Spleen (tissue), 11 donors: ENCODE measurements at regions not wholly inside any gene's neighbourhood (a gene's known extent, or its start where the extent isn't known, plus 50 kb on each side); places are given as distances from the start of the nearest gene placed in this dataset.

Source experiments
- DNase-seq: peaks from one replicate; pipeline ENCODE4 v3.0.0-alpha.2; 2020
- H3K27ac ChIP-seq, 8 donors: fragments of 200-600 bp; sonication (generic) in 7 of 8; 1 replicate in 4 of 8; 2 replicates in 4 of 8; pipeline versions ENCODE4 v1.5.0 to v1.8.0; 2016 to 2021; ENCODE audit warnings: inconsistent platforms in 4 of 8, mild to moderate bottlenecking in 4 of 8, moderate library complexity in 1 of 8
- H3K27me3 ChIP-seq, 7 donors: fragments of 200-600 bp; sonication (generic) in 6 of 7; replicated peaks in 1 of 7; 1 replicate in 4 of 7; 2 replicates in 3 of 7; pipeline versions ENCODE4 v1.5.0 to v1.8.0; 2016 to 2021; ENCODE audit warnings: inconsistent platforms in 3 of 7, mild to moderate bottlenecking in 1 of 7
- H3K36me3 ChIP-seq, 6 donors: fragments of 200-600 bp; sonication (generic) in 5 of 6; 1 replicate in 4 of 6; 2 replicates in 2 of 6; pipeline versions ENCODE4 v1.5.0 to v1.8.0; 2016 to 2021; ENCODE audit warnings: inconsistent platforms in 2 of 6
- H3K4me1 ChIP-seq, 6 donors: fragments of 200-600 bp; sonication (generic) in 5 of 6; 1 replicate in 3 of 6; 2 replicates in 3 of 6; pipeline versions ENCODE4 v1.5.0 to v1.8.0; 2016 to 2021; ENCODE audit warnings: inconsistent platforms in 3 of 6
- H3K4me3 ChIP-seq, 8 donors: fragments of 200-600 bp; sonication (generic) in 7 of 8; 1 replicate in 4 of 8; 2 replicates in 4 of 8; pipeline versions ENCODE4 v1.5.0 to v1.8.0; 2016 to 2021; ENCODE audit warnings: inconsistent platforms in 4 of 8, mild to moderate bottlenecking in 4 of 8, moderate library complexity in 2 of 8
- H3K9me3 ChIP-seq, 8 donors: fragments of 200-600 bp; sonication (generic) in 7 of 8; 1 replicate in 4 of 8; 2 replicates in 4 of 8; pipeline versions ENCODE4 v1.5.0 to v1.8.0; 2016 to 2021; ENCODE audit warnings: inconsistent platforms in 4 of 8
- CTCF ChIP-seq, 11 experiments: fragments of 200-600 bp in 7 of 11; fragments of 450-650 bp in 4 of 11; sonication (generic) in 4 of 11; IDR thresholded peaks in 8 of 11; conservative IDR thresholded peaks in 3 of 11; 1 replicate in 7 of 11; 2 replicates in 4 of 11; pipeline versions ENCODE4 v1.4.0 to v1.8.0; 2016 to 2021; ENCODE audit warnings: antibody characterized with exemption in 11 of 11, inconsistent platforms in 4 of 11, mild to moderate bottlenecking in 1 of 11
- POLR2A ChIP-seq, 3 donors: fragments of 450-650 bp; IDR thresholded peaks; one replicate each; pipeline ENCODE4 v1.5.1; 2017; ENCODE audit warnings: antibody characterized with exemption in 3 of 3, mild to moderate bottlenecking in 1 of 3
- POLR2AphosphoS5 ChIP-seq, 3 donors: sonication (generic); formaldehyde crosslinking; IDR thresholded peaks; one replicate each; pipeline ENCODE4 v1.5.1; 2017; ENCODE audit warnings: antibody characterized with exemption in 3 of 3
- WGBS, 5 donors: extraction: QIAGEN DNeasy Blood & Tissue Kit in 3 of 5; methylation state at CpG; one replicate each; pipeline versions ENCODE4 v1.1.5 to v1.1.7; 2013 to 2018; 5-methylcytosine and 5-hydroxymethylcytosine counted together
- intact Hi-C: fragments of 100-400 bp; cut with DNase I; formaldehyde crosslinking; loops from one replicate; pipeline ENCODE4 v1.15.0; 2023; ENCODE audit warnings: low total_unique reads
- donor health status: healthy with polysubstance abuse.
- donor health status: DM: no; HTN: no; CAD: no; lungs with moderate emphysema.
- donor health status: DM: no; HTN: no; CAD: no.
- donor health status: Bipolar disorder and iron deficiency.
- donor health status: healthy.
- donor health status: DM: no; HTN: no; CAD: no.
- donor health status: DM: yes; HTN: yes; CAD: no.

- H3K4me1 ChIP-seq: no peaks in the 10 kb centered on the region
- 66 to 84% (median 77%) methylated on average over 4 of the region's 4 CpGs for WGBS, 5 donors
- TF ChIP-seq POLR2A (IDR thresholded peaks at IDR 0.05): no peak
- TF ChIP-seq CTCF (IDR thresholded peaks at IDR 0.05 in 8 of 11, conservative IDR thresholded peaks at IDR 0.05 in 3 of 11): no peak
- H3K4me3 ChIP-seq: no peak overlapping the region
- no peak overlapping the region for H3K27ac ChIP-seq
- H3K9me3 ChIP-seq: no peaks in the 10 kb centered on the region
- H3K36me3 ChIP-seq: no peaks in the 10 kb centered on the region
- H3K27me3 ChIP-seq: no peaks in the 10 kb centered on the region
- DNase-seq: no peak
- intact Hi-C loops: no loop called here
Measured at GRCh38 chr3:110612045-110612444, 459.6 kb upstream of the NECTIN3 start.

GRCh38 chr3:110614186-110614585 is 457.4 kb upstream of the NECTIN3 start:
- no peaks in the 10 kb centered on the region for H3K4me1 ChIP-seq
- no peak for DNase-seq
- intact Hi-C loops: no loop called here
- no peak for TF ChIP-seq POLR2A (IDR thresholded peaks at IDR 0.05)
- H3K4me3 ChIP-seq: no peak overlapping the region
- H3K27ac ChIP-seq: no peak overlapping the region
- no peaks in the 10 kb centered on the region for H3K36me3 ChIP-seq
- H3K9me3 ChIP-seq: no peaks in the 10 kb centered on the region
- WGBS, 5 donors: 70 to 81% (median 74%) methylated on average over 2 of the region's 2 CpGs
- H3K27me3 ChIP-seq: no peaks in the 10 kb centered on the region

GRCh38 chr3:110615454-110615853 is 456.2 kb upstream of the NECTIN3 start:
- no peak overlapping the region for H3K27ac ChIP-seq
- no peaks in the 10 kb centered on the region for H3K27me3 ChIP-seq
- no peak overlapping the region for H3K4me3 ChIP-seq
- no peaks in the 10 kb centered on the region for H3K4me1 ChIP-seq
- no peak for DNase-seq
- no peaks in the 10 kb centered on the region for H3K36me3 ChIP-seq
- no peak for TF ChIP-seq CTCF (IDR thresholded peaks at IDR 0.05 in 8 of 11, conservative IDR thresholded peaks at IDR 0.05 in 3 of 11)
- TF ChIP-seq POLR2AphosphoS5 (IDR thresholded peaks at IDR 0.05): no peak
- no peak for TF ChIP-seq POLR2A (IDR thresholded peaks at IDR 0.05)
- no peaks in the 10 kb centered on the region for H3K9me3 ChIP-seq
- 77 to 93% (median 86%) methylated on average over 1 of the region's 1 CpG for WGBS, 5 donors
- intact Hi-C loops: no loop called here

GRCh38 chr3:110618512-110619226 is 452.9 kb upstream of the NECTIN3 start:
- H3K4me3 ChIP-seq: no peak overlapping the region
- no peak overlapping the region for H3K27ac ChIP-seq
- no peak for TF ChIP-seq CTCF (IDR thresholded peaks at IDR 0.05 in 8 of 11, conservative IDR thresholded peaks at IDR 0.05 in 3 of 11)
- no peak for TF ChIP-seq POLR2AphosphoS5 (IDR thresholded peaks at IDR 0.05)
- TF ChIP-seq POLR2A (IDR thresholded peaks at IDR 0.05): no peak
- WGBS, 5 donors: 81 to 92% (median 87%) methylated on average over 2 of the region's 2 CpGs
- no peaks in the 10 kb centered on the region for H3K4me1 ChIP-seq
- no peaks in the 10 kb centered on the region for H3K9me3 ChIP-seq
- DNase-seq: no peak
- H3K27me3 ChIP-seq: no peaks in the 10 kb centered on the region
- no peaks in the 10 kb centered on the region for H3K36me3 ChIP-seq
- intact Hi-C loops: no loop called here

GRCh38 chr3:110620118-110620517 is 451.5 kb upstream of the NECTIN3 start:
- 51 to 65% (median 57%) methylated on average over 4 of the region's 4 CpGs for WGBS, 5 donors
- TF ChIP-seq POLR2AphosphoS5 (IDR thresholded peaks at IDR 0.05): no peak
- no peak overlapping the region for H3K4me3 ChIP-seq
- no peaks in the 10 kb centered on the region for H3K9me3 ChIP-seq
- no peaks in the 10 kb centered on the region for H3K36me3 ChIP-seq
- no peaks in the 10 kb centered on the region for H3K4me1 ChIP-seq
- no peak overlapping the region for H3K27ac ChIP-seq
- intact Hi-C loops: no loop called here
- no peaks in the 10 kb centered on the region for H3K27me3 ChIP-seq
- DNase-seq: no peak
